ENCODE measurements at regions not wholly inside any gene's neighbourhood (a gene's known extent, or its start where the extent isn't known, plus 50 kb on each side); places are given as distances from the start of the nearest gene placed in this dataset.

- TF ChIP-seq EZH2 (IDR thresholded peaks at IDR 0.05; ENCODE audit: borderline replicate concordance, low read depth, low read length, poor library complexity, severe bottlenecking) (no peak), CTCF (conservative IDR thresholded peaks at IDR 0.05; ENCODE audit: low read depth, low read length) (no peak)
Observed at GRCh38 chr2:9709539-9710285, 78.9 kb upstream of the YWHAQ start.

Measured in A673 (cell line).